GM13976 (cell line): ENCODE measurements at regions not wholly inside any gene's neighbourhood (a gene's known extent, or its start where the extent isn't known, plus 50 kb on each side); places are given as distances from the start of the nearest gene placed in this dataset.

ENCODE experiments used
- DNase-seq: peaks from one replicate; pipeline ENCODE4 v3.0.0; 2012; ENCODE audit warnings: low spot score
- in situ Hi-C: fragments of 300-500 bp; cut with MboI; formaldehyde crosslinking; loops from one replicate; pipeline ENCODE4 v1.12.0; 2022; ENCODE audit warnings: low sequenced_read_pairs, mixed read lengths, inconsistent platforms; ENCODE audit not compliant: unreplicated experiment
- TF ChIP-seq, protein P1 (sequence below): IDR thresholded peaks from 2 replicates; pipeline ENCODE4 v1.5.1; 2012; ENCODE audit warnings: borderline replicate concordance, mild to moderate bottlenecking; ENCODE audit not compliant: insufficient read depth; ENCODE audit errors: extremely low read depth, missing control alignments, control extremely low read depth

DNA sequence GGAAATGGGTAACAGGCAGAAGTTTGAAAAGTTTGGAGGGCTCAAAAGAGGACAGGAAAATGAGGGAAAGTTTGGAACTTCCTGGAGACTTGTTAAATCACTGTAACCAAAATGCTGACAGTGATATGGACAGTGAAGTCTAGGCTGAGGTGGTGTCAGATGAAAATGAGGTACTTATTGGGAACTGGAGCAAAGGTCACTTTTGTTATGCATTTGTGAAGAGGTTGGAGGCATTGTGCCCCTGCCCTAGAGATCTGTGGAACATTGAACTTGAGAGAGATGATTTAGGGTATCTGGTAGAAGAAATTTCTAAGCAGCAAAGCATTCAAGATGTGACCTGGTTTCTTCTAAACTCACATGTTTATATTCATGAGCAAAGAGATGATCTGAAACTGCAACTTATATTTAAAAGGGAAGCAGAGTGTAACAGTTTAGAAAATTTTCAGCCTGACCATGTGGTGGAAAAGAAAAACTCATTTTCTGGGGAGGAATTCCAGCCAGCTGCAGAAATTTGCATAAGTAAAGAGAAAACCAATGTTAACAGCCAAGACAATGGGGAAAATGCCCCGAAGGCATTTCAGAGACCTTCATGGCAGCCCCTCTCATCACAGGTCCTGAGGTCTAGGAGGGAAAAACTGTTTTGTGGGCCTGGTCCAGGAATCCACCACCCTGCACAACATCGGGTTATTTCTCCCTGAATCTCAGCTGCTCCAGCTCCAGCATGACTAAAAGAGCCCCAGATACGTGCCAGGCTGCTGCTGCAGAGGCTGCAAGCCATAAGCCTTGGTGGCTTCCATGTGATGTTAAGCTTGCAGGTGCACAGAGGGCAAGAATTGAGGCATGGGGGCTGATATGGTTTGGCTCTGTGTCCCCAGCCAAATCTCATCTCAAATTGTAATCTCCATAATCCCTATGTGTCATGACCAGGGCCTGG, 632.5 kb upstream of the GNPDA2 start:
- in situ Hi-C loops = no loop called here
- no peak for DNase-seq
- TF ChIP-seq, protein P1, sequence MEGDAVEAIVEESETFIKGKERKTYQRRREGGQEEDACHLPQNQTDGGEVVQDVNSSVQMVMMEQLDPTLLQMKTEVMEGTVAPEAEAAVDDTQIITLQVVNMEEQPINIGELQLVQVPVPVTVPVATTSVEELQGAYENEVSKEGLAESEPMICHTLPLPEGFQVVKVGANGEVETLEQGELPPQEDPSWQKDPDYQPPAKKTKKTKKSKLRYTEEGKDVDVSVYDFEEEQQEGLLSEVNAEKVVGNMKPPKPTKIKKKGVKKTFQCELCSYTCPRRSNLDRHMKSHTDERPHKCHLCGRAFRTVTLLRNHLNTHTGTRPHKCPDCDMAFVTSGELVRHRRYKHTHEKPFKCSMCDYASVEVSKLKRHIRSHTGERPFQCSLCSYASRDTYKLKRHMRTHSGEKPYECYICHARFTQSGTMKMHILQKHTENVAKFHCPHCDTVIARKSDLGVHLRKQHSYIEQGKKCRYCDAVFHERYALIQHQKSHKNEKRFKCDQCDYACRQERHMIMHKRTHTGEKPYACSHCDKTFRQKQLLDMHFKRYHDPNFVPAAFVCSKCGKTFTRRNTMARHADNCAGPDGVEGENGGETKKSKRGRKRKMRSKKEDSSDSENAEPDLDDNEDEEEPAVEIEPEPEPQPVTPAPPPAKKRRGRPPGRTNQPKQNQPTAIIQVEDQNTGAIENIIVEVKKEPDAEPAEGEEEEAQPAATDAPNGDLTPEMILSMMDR = no peak

DNA sequence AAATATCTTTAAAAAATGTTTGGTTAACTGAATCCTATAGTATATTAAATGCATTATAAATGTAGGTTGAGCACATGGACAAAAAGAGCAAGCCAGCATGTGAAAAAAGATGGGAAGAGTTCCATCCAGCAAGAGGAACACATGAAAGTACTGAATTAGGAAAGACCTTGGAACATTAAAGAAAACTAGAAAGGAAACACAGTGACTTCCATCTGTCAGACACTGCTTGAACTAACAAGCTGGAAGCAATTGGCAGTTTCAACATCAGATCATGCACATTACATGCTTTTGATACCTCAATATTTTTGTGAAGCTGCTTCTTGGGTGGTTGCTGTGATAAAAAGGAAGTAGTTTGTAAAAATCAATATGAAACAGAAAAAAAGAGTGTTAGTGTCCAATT, 626.8 kb upstream of the GNPDA2 start:
- in situ Hi-C loops = no loop called here
- no peak for DNase-seq
- TF ChIP-seq, protein P1 = no peak

DNA sequence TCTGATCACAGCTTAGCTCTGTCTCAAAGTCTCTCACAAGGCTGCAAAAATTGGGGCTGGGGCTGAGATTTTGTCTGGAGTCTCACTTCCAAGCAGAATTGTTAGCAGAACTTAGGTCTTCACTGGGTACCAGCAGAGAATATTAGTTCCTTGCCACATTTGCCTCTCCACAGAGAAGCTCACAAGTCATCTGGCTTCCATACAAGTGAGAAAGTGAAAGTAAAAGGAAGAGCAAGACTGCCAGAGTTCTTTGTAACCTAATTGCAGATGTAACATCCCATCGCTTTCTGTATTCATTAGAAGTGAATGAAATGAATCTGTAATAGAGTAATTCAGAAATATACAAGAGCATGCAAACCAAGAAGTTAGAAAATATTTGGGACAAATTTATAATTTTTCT, 624.1 kb upstream of the GNPDA2 start:
- DNase-seq = peak; percentile 5
- TF ChIP-seq, protein P1 = no peak
- in situ Hi-C loops = no loop called here

DNA sequence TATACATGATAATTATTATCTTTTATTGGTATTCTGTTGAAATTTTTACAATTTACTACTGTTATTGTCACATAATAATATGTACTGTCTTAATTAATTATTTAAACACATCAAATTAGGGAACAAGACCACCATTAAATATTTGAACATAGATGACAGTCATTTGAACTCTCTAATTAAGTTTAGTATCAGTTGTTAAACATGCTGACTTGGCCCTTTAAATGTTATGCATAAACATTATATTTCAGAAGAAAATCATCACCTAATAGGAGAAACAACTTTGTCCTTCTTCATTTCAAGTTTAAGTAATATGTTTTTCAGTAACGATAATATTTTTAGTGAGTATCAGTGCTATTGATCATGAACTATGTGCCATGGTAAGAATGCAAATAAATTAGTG, 623.5 kb upstream of the GNPDA2 start:
- in situ Hi-C loops = no loop called here
- no peak for DNase-seq
- TF ChIP-seq, protein P1 = no peak

DNA sequence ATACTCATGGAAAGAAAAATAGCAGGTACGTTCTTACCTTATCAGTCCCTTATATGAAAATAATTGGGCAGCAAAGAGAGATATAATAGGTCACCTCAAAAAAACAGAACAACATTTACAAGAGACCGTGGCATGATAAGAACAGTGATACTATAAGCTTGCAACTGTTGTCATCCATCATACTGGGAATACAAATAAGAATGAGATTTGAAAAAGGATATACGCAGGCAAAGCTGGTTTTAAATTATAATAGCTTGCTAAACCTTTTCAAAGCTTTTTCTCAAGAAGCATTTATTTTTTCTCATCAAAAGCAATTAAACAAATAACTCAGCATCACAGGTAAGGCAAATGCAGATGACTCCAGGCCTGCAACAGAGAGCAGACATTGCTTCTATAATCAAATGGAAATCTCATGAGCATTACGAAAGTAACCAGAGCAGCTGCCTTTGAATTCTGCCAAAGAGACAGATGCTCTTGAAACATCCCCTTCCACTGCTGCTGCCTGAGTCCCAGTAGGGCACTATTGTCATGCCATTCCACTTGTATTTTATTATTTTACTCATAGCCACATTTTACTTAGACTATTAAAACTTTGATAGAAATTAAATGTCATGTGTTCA, 620.6 kb upstream of the GNPDA2 start:
- no peak for DNase-seq
- TF ChIP-seq, protein P1 = no peak
- in situ Hi-C loops = no loop called here

DNA sequence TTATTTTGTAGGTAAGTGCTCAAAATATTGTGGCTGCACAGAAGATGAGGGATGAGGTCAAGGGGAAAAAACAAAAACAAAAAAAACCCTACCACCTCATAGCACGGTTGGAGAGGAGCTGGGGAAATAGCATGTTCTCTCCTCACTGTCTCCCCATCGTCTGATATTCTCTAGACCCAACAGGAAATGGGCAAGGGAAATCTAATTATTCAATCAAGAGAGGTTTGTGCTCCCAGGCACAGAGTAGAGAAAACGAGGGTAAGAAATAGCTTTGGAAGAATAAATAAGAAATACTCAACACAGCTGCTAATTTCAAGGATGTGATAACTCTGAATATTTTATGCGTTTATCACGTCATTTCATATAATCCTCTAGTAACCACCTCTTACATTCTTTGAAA, 619.2 kb upstream of the GNPDA2 start:
- no peak for DNase-seq
- in situ Hi-C loops = no loop called here
- TF ChIP-seq, protein P1 = no peak
